HG03159 (cell line): ENCODE measurements at regions not wholly inside any gene's neighbourhood (a gene's known extent, or its start where the extent isn't known, plus 50 kb on each side); places are given as distances from the start of the nearest gene placed in this dataset.
A peak's percentile ranks its signal among the peaks of the same experiment; 100 is the strongest.

Experiments
- ATAC-seq: cut with Tn5 transposase; IDR thresholded peaks from one replicate; pipeline ENCODE4 v1.9.1; 2021; ENCODE audit warnings: mild to moderate bottlenecking, moderate library complexity; ENCODE audit not compliant: unreplicated experiment

- ATAC-seq = no peak
These were observed 181.5 kb upstream of the GSE1 start for GRCh38 chr16:85431431-85432124.

- no peak for ATAC-seq
These were observed 180.5 kb upstream of the GSE1 start for GRCh38 chr16:85432606-85433005.

- ATAC-seq = no peak
These were observed 179.6 kb upstream of the GSE1 start for GRCh38 chr16:85433477-85433876.

- no peak for ATAC-seq
These were observed 177.8 kb upstream of the GSE1 start for GRCh38 chr16:85435286-85435685.

- ATAC-seq = no peak
These were observed 177.4 kb upstream of the GSE1 start for GRCh38 chr16:85435700-85436099.

- ATAC-seq = no peak
These were observed 176.9 kb upstream of the GSE1 start for GRCh38 chr16:85436207-85436606.

GRCh38 chr16:85436636-85437165, 176.4 kb upstream of the GSE1 start:
- ATAC-seq = no peak

- ATAC-seq = no peak
These were observed 175.7 kb upstream of the GSE1 start for GRCh38 chr16:85437166-85438052.

- no peak for ATAC-seq
These were observed 174.0 kb upstream of the GSE1 start for GRCh38 chr16:85438981-85439685.

GRCh38 chr16:85440744-85441143, 172.4 kb upstream of the GSE1 start:
- no peak for ATAC-seq

- no peak for ATAC-seq
These were observed 171.8 kb upstream of the GSE1 start for GRCh38 chr16:85441189-85441889.

- no peak for ATAC-seq
These were observed 171.0 kb upstream of the GSE1 start for GRCh38 chr16:85441890-85442670.

- no peak for ATAC-seq
These were observed 170.0 kb upstream of the GSE1 start for GRCh38 chr16:85443116-85443515.

GRCh38 chr16:85443531-85443930, 169.6 kb upstream of the GSE1 start:
- ATAC-seq = no peak

- no peak for ATAC-seq
These were observed 167.9 kb upstream of the GSE1 start for GRCh38 chr16:85445064-85445778.

GRCh38 chr16:85445779-85446222, 167.3 kb upstream of the GSE1 start:
- ATAC-seq = no peak

- peak; percentile 60 for ATAC-seq
These were observed 166.0 kb upstream of the GSE1 start for GRCh38 chr16:85446951-85447692.

GRCh38 chr16:85447693-85448313, 165.3 kb upstream of the GSE1 start:
- ATAC-seq = no peak
